ENCODE measurements at regions not wholly inside any gene's neighbourhood (a gene's known extent, or its start where the extent isn't known, plus 50 kb on each side); places are given as distances from the start of the nearest gene placed in this dataset.

- no peak for DNase-seq (ENCODE audit: low read depth in 1 of 2, low spot score in 2 of 2)
- Histone ChIP-seq H3K79me2 (ENCODE audit: control insufficient read depth in 1 of 2, insufficient read depth in 2 of 2, low read length in 2 of 2) (no peaks in the 10 kb centered on the region), H2BK20ac (ENCODE audit: low read length) (no peak overlapping the region), H2BK120ac (replicated peaks; ENCODE audit: low read depth, low read length) (no peak overlapping the region), H3K18ac (ENCODE audit: extremely low read depth, low read length) (no peak overlapping the region), H4K8ac (ENCODE audit: extremely low read depth, insufficient read depth, low read length) (no peak overlapping the region), H4K20me1 (replicated peaks in 1 of 2; ENCODE audit: control insufficient read depth in 1 of 2, insufficient read depth in 2 of 2, low read length in 2 of 2) (no peaks in the 10 kb centered on the region), H2BK5ac (ENCODE audit: low read depth, low read length) (no peak overlapping the region), H2AFZ (ENCODE audit: low read length) (no peak overlapping the region), H3K23ac (ENCODE audit: insufficient read length) (no peak overlapping the region), H3K4me1 (replicated peaks in 1 of 4; ENCODE audit: control insufficient read depth in 3 of 4, insufficient read depth in 4 of 4, low read length in 3 of 4) (no peaks in the 10 kb centered on the region), H3K9me3 (ENCODE audit: insufficient read depth in 2 of 2, low read depth in 1 of 2, low read length in 1 of 2) (no peaks in the 10 kb centered on the region), H3K23me2 (ENCODE audit: low read depth, low read length) (no peaks in the 10 kb centered on the region), H2BK12ac (ENCODE audit: low read depth, low read length) (no peak overlapping the region), H3K56ac (replicated peaks; ENCODE audit: insufficient read length, low read depth, low read length) (no peak overlapping the region), H4K91ac (replicated peaks; ENCODE audit: insufficient read length, low read length) (no peak overlapping the region), H3K4ac (replicated peaks; ENCODE audit: insufficient read length, low read depth, low read length) (no peak overlapping the region), H2AK5ac (ENCODE audit: low read depth, low read length) (no peak overlapping the region), H3K27ac (ENCODE audit: low read depth, low read length) (no peak overlapping the region), H3K27me3 (replicated peaks in 1 of 4; ENCODE audit: control insufficient read depth in 3 of 4, extremely low read depth in 1 of 4, insufficient read depth in 3 of 4, low read length in 3 of 4) (no peaks in the 10 kb centered on the region), H2BK15ac (ENCODE audit: low read length) (no peak overlapping the region), H4K5ac (ENCODE audit: insufficient read length, low read depth, low read length) (no peak overlapping the region), H3K9ac (replicated peaks in 1 of 4; ENCODE audit: extremely low read depth in 1 of 4, low read depth in 3 of 4, low read length in 3 of 4) (no peak overlapping the region), H3K4me3 (ENCODE audit: extremely low read depth in 1 of 4, insufficient read depth in 2 of 4, low read depth in 3 of 4, low read length in 4 of 4) (no peak overlapping the region), H3K4me2 (ENCODE audit: insufficient read depth in 1 of 2, low read depth in 2 of 2, low read length in 2 of 2) (no peak overlapping the region), H3K14ac (ENCODE audit: insufficient read length) (no peak overlapping the region), H3K36me3 (ENCODE audit: control insufficient read depth in 2 of 4, insufficient read depth in 4 of 4, low read length in 3 of 4) (no peaks in the 10 kb centered on the region), H3K79me1 (ENCODE audit: low read depth, low read length) (no peaks in the 10 kb centered on the region)
- 86% methylated on average over 1 of the region's 1 CpG; no CpG with 5 or more reads in 1 of the 2 experiments for WGBS, 2 experiments (ENCODE audit: extremely low coverage in 1 of 2, insufficient coverage in 1 of 2, insufficient read length in 1 of 2, insufficient replicate concordance in 2 of 2, low coverage in 1 of 2, low lambda C conversion rate in 2 of 2, missing lambda C conversion rate in 1 of 2)
- POLR2A ChIA-PET (ENCODE audit: partially characterized antibody), result no interaction called here
- CTCF ChIA-PET (ENCODE audit: partially characterized antibody), result interaction anchor here (0.9 to 1.3 kb wide), 3 partner anchors 9 to 197 kb away, joined by 3 to 8 read pairs (median 3); partner anchors contain the start of gene SCN3A
- FAIRE-seq, result no peak
- TF ChIP-seq CTCF (IDR thresholded peaks at IDR 0.05; ENCODE audit: control extremely low read depth in 1 of 3, insufficient read depth in 1 of 3, low read depth in 1 of 3, low read length in 3 of 3) (no peak), KDM1A (IDR thresholded peaks at IDR 0.05; ENCODE audit: borderline replicate concordance, low read length) (no peak), POLR2A (IDR thresholded peaks at IDR 0.05; ENCODE audit: control extremely low read depth in 1 of 2, low read depth in 2 of 2, low read length in 2 of 2) (no peak), SP4 (IDR thresholded peaks at IDR 0.05; ENCODE audit: low read length) (no peak), CTBP2 (IDR thresholded peaks at IDR 0.05; ENCODE audit: borderline replicate concordance, insufficient read depth, insufficient read length, low read length) (no peak), BACH1 (IDR thresholded peaks at IDR 0.05; ENCODE audit: low read length) (no peak), SP2 (IDR thresholded peaks at IDR 0.05; ENCODE audit: low read length) (no peak), SUZ12 (IDR thresholded peaks at IDR 0.05; ENCODE audit: low read length) (no peak), CBX8 (IDR thresholded peaks at IDR 0.05; ENCODE audit: borderline replicate concordance, low read depth, low read length) (no peak), ZNF274 (IDR thresholded peaks at IDR 0.05; ENCODE audit: borderline replicate concordance, extremely low read depth, low read length) (no peak), RFX5 (IDR thresholded peaks at IDR 0.05; ENCODE audit: borderline replicate concordance, low read depth, low read length) (no peak), JUN (IDR thresholded peaks at IDR 0.05; ENCODE audit: low read depth, low read length) (no peak), TAF1 (IDR thresholded peaks at IDR 0.05; ENCODE audit: low read depth, low read length) (no peak)
These were observed 51.9 kb upstream of the SLC38A11 start for GRCh38 chr2:165007161-165007744.

Measured in H1 (cell line).